GM12865 (cell line): ENCODE measurements at regions not wholly inside any gene's neighbourhood (a gene's known extent, or its start where the extent isn't known, plus 50 kb on each side); places are given as distances from the start of the nearest gene placed in this dataset.

ENCODE experiments used
- DNase-seq: peaks from one replicate; pipeline ENCODE4 v3.0.0; 2010; ENCODE audit warnings: low read depth
- H3K4me3 ChIP-seq: 2 replicates; pipeline ENCODE4 v1.5.1; 2011; ENCODE audit warnings: mild to moderate bottlenecking, low read depth, low read length, control low read depth
- TF ChIP-seq, protein P1 (sequence below): IDR thresholded peaks from 2 replicates; pipeline ENCODE4 v1.5.1; 2011; ENCODE audit warnings: low read length, control low read depth, low read depth, inconsistent platforms; ENCODE audit not compliant: insufficient read depth; ENCODE audit errors: missing control alignments

DNA sequence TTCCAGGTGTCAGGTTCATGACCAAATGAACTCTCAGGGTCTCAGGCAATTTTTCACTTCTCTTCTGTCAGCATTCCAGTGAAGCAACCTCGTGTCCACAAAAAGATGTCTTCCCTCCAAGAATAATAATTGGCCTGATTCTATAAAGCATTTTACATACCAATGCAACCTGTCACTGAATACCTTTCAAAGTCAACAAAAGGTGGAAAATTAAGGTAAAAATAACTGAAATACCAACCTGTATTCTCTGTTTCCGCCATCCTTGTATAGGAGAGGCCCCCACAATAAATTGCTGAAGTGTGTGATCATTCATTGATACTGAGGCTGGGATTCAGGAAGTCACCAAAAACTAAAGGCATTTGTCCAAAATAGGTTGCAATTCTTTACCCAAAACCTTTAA, 77.4 kb upstream of the TMEM45B start:
- TF ChIP-seq, protein P1, sequence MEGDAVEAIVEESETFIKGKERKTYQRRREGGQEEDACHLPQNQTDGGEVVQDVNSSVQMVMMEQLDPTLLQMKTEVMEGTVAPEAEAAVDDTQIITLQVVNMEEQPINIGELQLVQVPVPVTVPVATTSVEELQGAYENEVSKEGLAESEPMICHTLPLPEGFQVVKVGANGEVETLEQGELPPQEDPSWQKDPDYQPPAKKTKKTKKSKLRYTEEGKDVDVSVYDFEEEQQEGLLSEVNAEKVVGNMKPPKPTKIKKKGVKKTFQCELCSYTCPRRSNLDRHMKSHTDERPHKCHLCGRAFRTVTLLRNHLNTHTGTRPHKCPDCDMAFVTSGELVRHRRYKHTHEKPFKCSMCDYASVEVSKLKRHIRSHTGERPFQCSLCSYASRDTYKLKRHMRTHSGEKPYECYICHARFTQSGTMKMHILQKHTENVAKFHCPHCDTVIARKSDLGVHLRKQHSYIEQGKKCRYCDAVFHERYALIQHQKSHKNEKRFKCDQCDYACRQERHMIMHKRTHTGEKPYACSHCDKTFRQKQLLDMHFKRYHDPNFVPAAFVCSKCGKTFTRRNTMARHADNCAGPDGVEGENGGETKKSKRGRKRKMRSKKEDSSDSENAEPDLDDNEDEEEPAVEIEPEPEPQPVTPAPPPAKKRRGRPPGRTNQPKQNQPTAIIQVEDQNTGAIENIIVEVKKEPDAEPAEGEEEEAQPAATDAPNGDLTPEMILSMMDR = no peak
- H3K4me3 ChIP-seq = no peak overlapping the region
- DNase-seq = no peak

GRCh38 chr11:129739339-129739738, 76.3 kb upstream of the TMEM45B start:
- no peak overlapping the region for H3K4me3 ChIP-seq
- TF ChIP-seq, protein P1 = no peak
- DNase-seq = no peak

DNA sequence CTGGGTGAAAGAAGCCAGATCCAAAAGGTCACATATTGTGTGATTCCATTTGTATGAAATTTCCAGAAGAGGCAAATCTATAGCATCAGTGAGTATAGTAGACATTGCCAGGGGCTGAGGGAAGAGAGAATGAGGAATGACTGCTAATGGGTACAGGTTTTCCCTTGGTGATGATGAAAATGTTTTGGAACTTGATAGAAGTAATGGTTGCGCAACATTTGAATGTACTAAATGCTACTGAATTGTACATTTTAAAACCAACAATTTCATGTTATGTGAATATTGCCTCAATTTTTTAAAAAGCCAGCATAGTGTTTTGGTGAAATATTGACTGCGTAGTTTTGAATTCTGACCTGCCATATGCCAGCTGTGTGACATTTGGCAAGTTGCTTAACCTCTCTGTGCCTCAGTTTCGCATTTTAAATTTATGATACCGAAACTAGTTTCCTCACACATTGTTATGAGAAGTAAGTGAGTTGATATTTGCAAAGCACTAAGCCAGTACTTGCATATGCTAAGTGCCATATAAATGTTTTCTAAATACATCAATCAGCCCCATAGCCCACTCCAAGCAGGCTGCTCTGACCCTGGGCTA, 75.4 kb upstream of the TMEM45B start:
- TF ChIP-seq, protein P1 = no peak
- DNase-seq = no peak
- no peak overlapping the region for H3K4me3 ChIP-seq

DNA sequence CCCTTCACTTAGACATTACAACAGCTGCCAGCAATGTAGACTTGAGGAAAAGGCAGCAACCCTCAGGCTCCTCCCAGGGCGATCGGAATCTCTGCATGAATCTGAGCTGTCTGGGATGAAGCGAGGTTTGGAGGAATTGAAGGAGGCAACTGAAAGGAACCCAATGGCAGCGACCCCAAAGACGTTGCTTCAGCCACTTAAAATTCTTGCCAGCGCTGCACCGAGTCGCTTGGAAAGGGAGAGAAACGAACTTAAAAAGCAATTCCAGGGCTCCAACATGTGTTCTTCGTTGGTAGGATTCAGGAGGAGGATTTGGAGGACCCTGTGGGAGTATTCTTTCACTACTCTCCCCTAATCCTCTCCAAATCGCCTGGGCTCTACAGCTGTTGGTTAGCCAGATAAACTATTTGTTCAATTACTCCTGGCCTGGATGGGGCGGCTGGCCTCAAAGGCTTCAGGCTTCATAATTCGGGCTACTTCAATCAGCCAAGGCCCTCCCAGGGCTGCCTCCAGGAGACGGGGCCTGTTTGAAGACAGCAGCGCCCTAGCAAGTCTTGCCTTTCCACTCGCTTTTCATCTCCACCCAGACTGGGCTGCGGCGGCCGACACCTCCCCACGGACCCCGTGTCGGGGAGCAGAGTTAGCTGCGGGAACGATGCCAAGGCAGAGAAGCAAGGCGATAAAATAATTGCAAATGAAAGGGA, 72.4 kb upstream of the TMEM45B start:
- DNase-seq = no peak
- TF ChIP-seq, protein P1 = no peak
- no peak overlapping the region for H3K4me3 ChIP-seq

DNA sequence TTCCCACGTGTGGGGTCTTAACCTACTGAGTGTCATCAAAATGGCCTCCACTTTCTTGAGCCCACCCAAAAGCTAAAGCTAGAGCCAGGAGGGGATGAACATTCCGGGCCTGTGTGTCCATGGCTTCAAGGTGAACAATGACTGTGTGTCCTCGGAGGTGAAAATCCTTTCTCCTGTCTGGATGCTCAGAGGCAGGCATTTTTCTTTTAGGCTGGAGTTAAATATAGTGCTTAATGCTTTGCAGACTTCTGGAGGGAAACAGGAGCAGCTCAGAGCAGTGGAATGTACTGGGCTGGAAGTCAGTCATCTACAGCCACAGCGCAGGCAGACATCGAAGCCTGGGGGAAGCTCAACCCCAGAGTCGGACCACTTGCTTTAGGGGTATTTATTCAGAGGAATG, 68.6 kb upstream of the TMEM45B start:
- no peak overlapping the region for H3K4me3 ChIP-seq
- TF ChIP-seq, protein P1 = no peak
- DNase-seq = no peak

DNA sequence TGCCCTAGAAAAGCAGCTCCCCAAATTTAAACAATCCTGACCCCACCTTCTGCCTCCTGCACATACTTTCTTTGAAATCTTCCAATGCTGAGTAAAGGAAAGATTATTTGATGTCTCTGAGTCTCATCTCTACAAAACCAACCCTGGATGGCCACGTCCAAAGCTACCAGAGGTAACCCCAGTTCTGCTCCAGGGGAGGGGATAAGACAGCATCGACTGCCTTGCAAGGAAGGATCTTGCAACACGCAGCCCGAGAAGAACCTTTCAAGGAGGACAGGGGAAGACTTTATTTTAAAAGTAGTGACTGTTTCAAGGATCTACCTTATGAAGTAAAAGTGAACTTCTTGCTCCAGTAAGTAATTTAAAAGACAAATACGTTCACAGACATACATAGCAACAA, 66.5 kb upstream of the TMEM45B start:
- DNase-seq = no peak

More for the DNA sequence above, 66.5 kb upstream of the TMEM45B start:
- TF ChIP-seq, protein P1 = no peak
- H3K4me3 ChIP-seq = no peak overlapping the region
